ENCODE measurements at regions not wholly inside any gene's neighbourhood (a gene's known extent, or its start where the extent isn't known, plus 50 kb on each side); places are given as distances from the start of the nearest gene placed in this dataset.

- TF ChIP-seq, protein P1, sequence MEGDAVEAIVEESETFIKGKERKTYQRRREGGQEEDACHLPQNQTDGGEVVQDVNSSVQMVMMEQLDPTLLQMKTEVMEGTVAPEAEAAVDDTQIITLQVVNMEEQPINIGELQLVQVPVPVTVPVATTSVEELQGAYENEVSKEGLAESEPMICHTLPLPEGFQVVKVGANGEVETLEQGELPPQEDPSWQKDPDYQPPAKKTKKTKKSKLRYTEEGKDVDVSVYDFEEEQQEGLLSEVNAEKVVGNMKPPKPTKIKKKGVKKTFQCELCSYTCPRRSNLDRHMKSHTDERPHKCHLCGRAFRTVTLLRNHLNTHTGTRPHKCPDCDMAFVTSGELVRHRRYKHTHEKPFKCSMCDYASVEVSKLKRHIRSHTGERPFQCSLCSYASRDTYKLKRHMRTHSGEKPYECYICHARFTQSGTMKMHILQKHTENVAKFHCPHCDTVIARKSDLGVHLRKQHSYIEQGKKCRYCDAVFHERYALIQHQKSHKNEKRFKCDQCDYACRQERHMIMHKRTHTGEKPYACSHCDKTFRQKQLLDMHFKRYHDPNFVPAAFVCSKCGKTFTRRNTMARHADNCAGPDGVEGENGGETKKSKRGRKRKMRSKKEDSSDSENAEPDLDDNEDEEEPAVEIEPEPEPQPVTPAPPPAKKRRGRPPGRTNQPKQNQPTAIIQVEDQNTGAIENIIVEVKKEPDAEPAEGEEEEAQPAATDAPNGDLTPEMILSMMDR (IDR thresholded peaks at IDR 0.05) = no peak
- TF ChIP-seq EP300 (IDR thresholded peaks at IDR 0.05) (no peak), POLR2A (IDR thresholded peaks at IDR 0.05) (no peak), POLR2AphosphoS5 (IDR thresholded peaks at IDR 0.05) (no peak)
Observed at GRCh38 chr13:106089261-106089980, 446.0 kb downstream of the EFNB2 start.

Data from gastroesophageal sphincter (tissue), 3 donors.